Activated B cell treated with CpG ODN at 0.5 μM for 24 hours (primary cell): ENCODE measurements at regions not wholly inside any gene's neighbourhood (a gene's known extent, or its start where the extent isn't known, plus 50 kb on each side); places are given as distances from the start of the nearest gene placed in this dataset.

ENCODE experiments used
- ATAC-seq: fragments of 200-7000 bp; cut with Tn5 transposase; one replicate; pipeline ENCODE4 v1.10.0; 2021; ENCODE audit warnings: low read depth, mild to moderate bottlenecking, moderate library complexity
- CTCF ChIA-PET: fragments of 350-600 bp; sonication (Branson Sonifier 250); formaldehyde crosslinking; loops from one replicate; lab custom pipeline; 2021; ENCODE audit warnings: antibody characterized with exemption; lab: Charles Lee
- POLR2A ChIA-PET: fragments of 350-600 bp; sonication (Branson Sonifier 250); formaldehyde crosslinking; loops from one replicate; lab custom pipeline; 2021; ENCODE audit warnings: antibody characterized with exemption; lab: Charles Lee
- DNase-seq: peaks from one replicate; pipeline ENCODE4 v3.0.0; 2022
- H3K27ac Mint-ChIP-seq: one replicate; pipeline ENCODE4 v1.8.0; 2020; ENCODE audit warnings: mixed read lengths
- H3K27me3 Mint-ChIP-seq: one replicate; pipeline ENCODE4 v1.8.0; 2021; ENCODE audit warnings: mixed read lengths
- H3K36me3 Mint-ChIP-seq: one replicate; pipeline ENCODE4 v1.8.0; 2021; ENCODE audit warnings: low read depth, mixed read lengths
- H3K4me1 Mint-ChIP-seq: one replicate; pipeline ENCODE4 v1.8.0; 2021; ENCODE audit warnings: mixed read lengths
- H3K4me3 Mint-ChIP-seq: one replicate; pipeline ENCODE4 v1.8.0; 2020; ENCODE audit warnings: mild to moderate bottlenecking, mixed read lengths
- H3K9me3 Mint-ChIP-seq: one replicate; pipeline ENCODE4 v1.8.0; 2020; ENCODE audit warnings: mixed read lengths
- CTCF ChIP-seq: fragments of 200-600 bp; IDR thresholded peaks from one replicate; pipeline ENCODE4 v1.8.0; 2022; ENCODE audit warnings: antibody characterized with exemption, mild to moderate bottlenecking
- intact Hi-C: fragments of 100-400 bp; cut with micrococcal nuclease; formaldehyde crosslinking; loops from one replicate; pipeline ENCODE4 v1.15.1; 2024

- Mint-ChIP-seq H3K27me3 (no peaks in the 10 kb centered on the region), H3K36me3 (no peaks in the 10 kb centered on the region), H3K27ac (no peak overlapping the region), H3K9me3 (peaks cover 10% of the 10 kb centered on the region), H3K4me1 (no peaks in the 10 kb centered on the region), H3K4me3 (no peak overlapping the region)
- ChIA-PET POLR2A (no interaction called here), CTCF (no interaction called here)
- ATAC-seq (no peak), DNase-seq (no peak)
- intact Hi-C loops, result no loop called here
- TF ChIP-seq CTCF, result no peak
Measured at GRCh38 chr6:77151241-77151640, 312.1 kb downstream of the HTR1B start.

GRCh38 chr6:77150736-77151135 is 312.6 kb downstream of the HTR1B start:
- Mint-ChIP-seq H3K4me3 (no peak overlapping the region), H3K9me3 (peaks cover 8% of the 10 kb centered on the region), H3K27ac (no peak overlapping the region), H3K27me3 (no peaks in the 10 kb centered on the region), H3K4me1 (no peaks in the 10 kb centered on the region), H3K36me3 (no peaks in the 10 kb centered on the region)
- no peak for TF ChIP-seq CTCF
- DNase-seq (no peak), ATAC-seq (no peak)
- CTCF ChIA-PET, result no interaction called here
- intact Hi-C loops, result no loop called here
- POLR2A ChIA-PET, result no interaction called here

- ChIA-PET POLR2A (no interaction called here), CTCF (no interaction called here)
- Mint-ChIP-seq H3K4me3 (no peak overlapping the region), H3K27ac (no peak overlapping the region), H3K27me3 (no peaks in the 10 kb centered on the region), H3K4me1 (no peaks in the 10 kb centered on the region), H3K36me3 (no peaks in the 10 kb centered on the region), H3K9me3 (no peaks in the 10 kb centered on the region)
- ATAC-seq (no peak), DNase-seq (no peak)
- no peak for TF ChIP-seq CTCF
- intact Hi-C loops, result no loop called here
Measured at GRCh38 chr6:77145244-77145643, 318.0 kb downstream of the HTR1B start.

GRCh38 chr6:77143659-77144447 is 319.4 kb downstream of the HTR1B start:
- Mint-ChIP-seq H3K36me3 (no peaks in the 10 kb centered on the region), H3K27ac (no peak overlapping the region), H3K27me3 (no peaks in the 10 kb centered on the region), H3K4me1 (no peaks in the 10 kb centered on the region), H3K9me3 (no peaks in the 10 kb centered on the region), H3K4me3 (no peak overlapping the region)
- TF ChIP-seq CTCF, result no peak
- DNase-seq (no peak), ATAC-seq (no peak)
- intact Hi-C loops, result no loop called here
- ChIA-PET POLR2A (no interaction called here), CTCF (no interaction called here)

- ATAC-seq, result no peak
- POLR2A ChIA-PET, result no interaction called here
- intact Hi-C loops, result no loop called here
- Mint-ChIP-seq H3K4me1 (no peaks in the 10 kb centered on the region), H3K4me3 (no peak overlapping the region), H3K9me3 (peaks cover 5% of the 10 kb centered on the region), H3K36me3 (no peaks in the 10 kb centered on the region), H3K27me3 (no peaks in the 10 kb centered on the region), H3K27ac (no peak overlapping the region)
- no peak for TF ChIP-seq CTCF
- CTCF ChIA-PET, result no interaction called here
- DNase-seq, result no peak
Measured at GRCh38 chr6:77136086-77136485, 327.2 kb downstream of the HTR1B start.
